ENCODE measurements at regions not wholly inside any gene's neighbourhood (a gene's known extent, or its start where the extent isn't known, plus 50 kb on each side); places are given as distances from the start of the nearest gene placed in this dataset.

GRCh38 chr3:193774916-193775285 is 181.9 kb downstream of the OPA1 start:
- H3K4me3 ChIP-seq (ENCODE audit: low read length), result no peak overlapping the region
- TF ChIP-seq EP300 (conservative IDR thresholded peaks at IDR 0.05; ENCODE audit: poor library complexity, severe bottlenecking) (no peak), POLR2AphosphoS5 (IDR thresholded peaks at IDR 0.05) (no peak), MXI1 (conservative IDR thresholded peaks at IDR 0.05; ENCODE audit: poor library complexity, severe bottlenecking) (no peak), SMC3 (conservative IDR thresholded peaks at IDR 0.05; ENCODE audit: poor library complexity) (no peak)
- no peaks in the 10 kb centered on the region for H3K9me3 ChIP-seq (ENCODE audit: low read length)
- H3F3A ChIP-seq (ENCODE audit: insufficient read depth, low read length, poor library complexity, severe bottlenecking), result no peaks in the 10 kb centered on the region
- no peak overlapping the region for H3K9ac ChIP-seq (ENCODE audit: low read length)
- no peaks in the 10 kb centered on the region for H3K79me2 ChIP-seq (replicated peaks; ENCODE audit: insufficient read depth, low read length)
- H3K9me2 ChIP-seq (ENCODE audit: insufficient read depth, low read length), result no peaks in the 10 kb centered on the region
- no peak overlapping the region for H3K4me2 ChIP-seq (ENCODE audit: low read length)
- peaks cover 32% of the 10 kb centered on the region for H3K27me3 ChIP-seq (ENCODE audit: insufficient read depth, low read depth, low read length)
- H4K20me1 ChIP-seq (ENCODE audit: insufficient read depth), result no peaks in the 10 kb centered on the region
- no peak overlapping the region for H3K27ac ChIP-seq (ENCODE audit: low read length)
- no peaks in the 10 kb centered on the region for H3K36me3 ChIP-seq (ENCODE audit: insufficient read depth, low read length)
- no peak overlapping the region for H2AFZ ChIP-seq (ENCODE audit: low read depth, low read length)

GRCh38 chr3:193775421-193776077 is 182.5 kb downstream of the OPA1 start:
- no peak overlapping the region for H3K9ac ChIP-seq (ENCODE audit: low read length)
- peaks cover 32% of the 10 kb centered on the region for H3K27me3 ChIP-seq (ENCODE audit: insufficient read depth, low read depth, low read length)
- no peaks in the 10 kb centered on the region for H3K79me2 ChIP-seq (replicated peaks; ENCODE audit: insufficient read depth, low read length)
- H3K4me2 ChIP-seq (ENCODE audit: low read length), result no peak overlapping the region
- no peak overlapping the region for H3K27ac ChIP-seq (ENCODE audit: low read length)
- no peak overlapping the region for H3K4me3 ChIP-seq (ENCODE audit: low read length)
- no peaks in the 10 kb centered on the region for H3K9me2 ChIP-seq (ENCODE audit: insufficient read depth, low read length)
- TF ChIP-seq RAD21 (conservative IDR thresholded peaks at IDR 0.05), result no peak
- no peak for TF ChIP-seq POLR2AphosphoS5 (IDR thresholded peaks at IDR 0.05)
- no peak for TF ChIP-seq REST (IDR thresholded peaks at IDR 0.05; ENCODE audit: borderline replicate concordance)
- TF ChIP-seq MXI1 (conservative IDR thresholded peaks at IDR 0.05; ENCODE audit: poor library complexity, severe bottlenecking), result no peak
- no peak for TF ChIP-seq SMC3 (conservative IDR thresholded peaks at IDR 0.05; ENCODE audit: poor library complexity)
- TF ChIP-seq TAF1 (IDR thresholded peaks at IDR 0.05; ENCODE audit: low read depth), result no peak
- no peak for TF ChIP-seq EP300 (conservative IDR thresholded peaks at IDR 0.05; ENCODE audit: poor library complexity, severe bottlenecking)
- TF ChIP-seq CTCF (IDR thresholded peaks at IDR 0.05; ENCODE audit: poor library complexity, severe bottlenecking), result no peak
- TF ChIP-seq EZH2 (IDR thresholded peaks at IDR 0.05; ENCODE audit: borderline replicate concordance, insufficient read depth, low read length, poor library complexity, severe bottlenecking), result no peak
- no peaks in the 10 kb centered on the region for H3K9me3 ChIP-seq (ENCODE audit: low read length)
- H3F3A ChIP-seq (ENCODE audit: insufficient read depth, low read length, poor library complexity, severe bottlenecking), result no peaks in the 10 kb centered on the region
- no peak overlapping the region for H2AFZ ChIP-seq (ENCODE audit: low read depth, low read length)
- no peaks in the 10 kb centered on the region for H4K20me1 ChIP-seq (ENCODE audit: insufficient read depth)
- no peaks in the 10 kb centered on the region for H3K36me3 ChIP-seq (ENCODE audit: insufficient read depth, low read length)

Data from neural cell (in vitro differentiated cells).